ENCODE measurements at regions not wholly inside any gene's neighbourhood (a gene's known extent, or its start where the extent isn't known, plus 50 kb on each side); places are given as distances from the start of the nearest gene placed in this dataset.
A peak's percentile ranks its signal among the peaks of the same experiment; 100 is the strongest.

DNA sequence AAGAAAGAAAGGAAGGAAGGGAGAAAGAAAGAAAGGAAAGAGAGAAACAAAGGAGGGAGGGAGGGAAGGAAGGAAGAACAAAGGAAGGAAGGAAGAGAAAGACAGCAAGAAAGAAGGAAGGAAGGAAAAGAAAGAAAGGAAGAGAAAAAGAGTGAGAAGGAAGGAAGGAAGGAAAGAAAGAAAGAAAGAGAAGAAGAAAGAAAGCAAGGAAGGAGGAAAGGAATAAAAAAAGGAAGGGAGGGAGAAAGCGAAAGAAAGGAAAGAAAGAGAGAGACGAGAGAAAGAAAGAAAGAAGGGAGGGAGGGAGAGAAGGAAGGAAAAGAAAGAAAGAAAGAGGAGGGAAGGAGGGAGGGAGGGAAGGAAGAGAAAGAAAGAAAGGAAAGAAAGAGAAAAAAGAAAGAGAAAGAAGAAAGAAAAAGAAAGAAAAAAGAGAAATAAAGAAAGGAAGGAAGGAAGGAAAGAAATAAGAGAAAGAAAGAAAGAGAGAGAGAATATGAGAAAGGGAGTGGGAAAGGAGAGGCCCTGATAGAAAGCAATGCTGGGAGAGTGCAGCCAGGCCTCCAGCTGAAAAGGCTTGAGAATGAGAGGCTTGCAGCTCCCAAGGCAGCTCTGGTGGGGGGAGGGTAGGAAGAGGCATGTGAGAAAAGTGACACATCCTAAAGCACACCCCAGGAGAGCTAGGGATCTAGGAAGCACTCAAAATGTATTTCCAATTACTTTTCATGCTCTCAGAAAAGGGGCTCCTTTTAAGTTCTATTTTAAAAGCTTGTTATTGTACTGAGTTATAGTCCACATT lies 134.0 kb upstream of the ZIC3 start:
- Mint-ChIP-seq H3K4me3 (no peak overlapping the region), H3K9me3 (peaks cover 2% of the 10 kb centered on the region), H3K36me3 (ENCODE audit: low read depth) (no peaks in the 10 kb centered on the region), H3K4me1 (peaks cover 10% of the 10 kb centered on the region), H3K27me3 (peaks cover 12% of the 10 kb centered on the region), H3K27ac (no peak overlapping the region)
- ATAC-seq (ENCODE audit: low read depth) (no peak), DNase-seq (no peak)
- CTCF ChIA-PET, result no interaction called here
- TF ChIP-seq, protein P1, sequence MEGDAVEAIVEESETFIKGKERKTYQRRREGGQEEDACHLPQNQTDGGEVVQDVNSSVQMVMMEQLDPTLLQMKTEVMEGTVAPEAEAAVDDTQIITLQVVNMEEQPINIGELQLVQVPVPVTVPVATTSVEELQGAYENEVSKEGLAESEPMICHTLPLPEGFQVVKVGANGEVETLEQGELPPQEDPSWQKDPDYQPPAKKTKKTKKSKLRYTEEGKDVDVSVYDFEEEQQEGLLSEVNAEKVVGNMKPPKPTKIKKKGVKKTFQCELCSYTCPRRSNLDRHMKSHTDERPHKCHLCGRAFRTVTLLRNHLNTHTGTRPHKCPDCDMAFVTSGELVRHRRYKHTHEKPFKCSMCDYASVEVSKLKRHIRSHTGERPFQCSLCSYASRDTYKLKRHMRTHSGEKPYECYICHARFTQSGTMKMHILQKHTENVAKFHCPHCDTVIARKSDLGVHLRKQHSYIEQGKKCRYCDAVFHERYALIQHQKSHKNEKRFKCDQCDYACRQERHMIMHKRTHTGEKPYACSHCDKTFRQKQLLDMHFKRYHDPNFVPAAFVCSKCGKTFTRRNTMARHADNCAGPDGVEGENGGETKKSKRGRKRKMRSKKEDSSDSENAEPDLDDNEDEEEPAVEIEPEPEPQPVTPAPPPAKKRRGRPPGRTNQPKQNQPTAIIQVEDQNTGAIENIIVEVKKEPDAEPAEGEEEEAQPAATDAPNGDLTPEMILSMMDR (IDR thresholded peaks at IDR 0.05), result no peak
- intact Hi-C loops (cut with micrococcal nuclease), result no loop called here
- POLR2A ChIA-PET, result no interaction called here

DNA sequence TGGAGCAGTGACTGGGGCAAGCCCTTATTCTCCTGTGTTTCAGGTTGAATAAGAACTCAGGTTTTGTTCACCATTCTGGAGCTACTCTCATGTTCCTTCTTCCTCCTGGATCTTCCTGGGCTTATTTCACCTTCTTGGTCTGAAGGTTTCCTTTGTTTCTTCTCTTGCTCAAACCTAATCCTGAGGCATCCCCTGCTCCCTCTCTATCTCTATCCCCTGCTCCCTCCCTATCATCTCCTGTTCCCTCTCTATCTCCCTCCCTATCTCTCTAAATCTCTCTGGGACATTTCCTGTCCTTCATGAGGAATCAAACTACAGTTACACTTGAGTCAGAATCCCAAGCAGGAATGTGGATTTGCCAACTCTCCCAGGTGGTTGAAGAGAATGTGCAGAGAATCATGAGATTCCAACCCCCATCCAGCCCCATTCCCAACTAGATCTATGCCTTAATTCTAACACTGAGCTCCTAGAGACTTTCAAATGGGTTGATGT lies 134.9 kb upstream of the ZIC3 start:
- DNase-seq (no peak), ATAC-seq (ENCODE audit: low read depth) (no peak)
- Mint-ChIP-seq H3K27me3 (peaks cover 15% of the 10 kb centered on the region), H3K9me3 (peaks cover 2% of the 10 kb centered on the region), H3K4me1 (peaks cover 12% of the 10 kb centered on the region), H3K4me3 (no peak overlapping the region), H3K27ac (no peak overlapping the region), H3K36me3 (ENCODE audit: low read depth) (no peaks in the 10 kb centered on the region)
- ChIA-PET CTCF (no interaction called here), POLR2A (no interaction called here)
- TF ChIP-seq, protein P1 (IDR thresholded peaks at IDR 0.05), result no peak
- intact Hi-C loops (cut with micrococcal nuclease), result no loop called here

DNA sequence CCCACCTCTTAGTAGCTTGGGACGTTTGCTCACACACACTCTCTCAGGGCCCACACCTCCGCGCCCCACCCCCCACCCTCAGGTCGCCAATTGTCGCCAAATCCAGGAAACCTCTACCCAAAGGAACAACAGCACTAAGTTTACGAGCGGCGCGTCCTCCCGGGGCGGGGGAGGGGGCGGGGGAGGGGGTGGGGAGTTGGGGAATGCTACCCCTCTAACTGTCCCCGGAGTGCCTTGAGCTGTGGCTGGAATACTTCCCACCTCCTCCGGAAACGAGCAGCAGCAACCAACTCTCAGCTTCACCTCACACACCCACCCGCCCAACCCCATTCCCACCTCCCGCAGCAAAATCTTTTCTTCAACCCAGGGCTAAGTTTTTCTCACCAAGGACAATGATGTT lies 135.6 kb upstream of the ZIC3 start:
- Mint-ChIP-seq H3K27me3 (peaks cover 20% of the 10 kb centered on the region), H3K4me1 (peaks cover 12% of the 10 kb centered on the region), H3K36me3 (ENCODE audit: low read depth) (no peaks in the 10 kb centered on the region), H3K4me3 (no peak overlapping the region), H3K9me3 (no peaks in the 10 kb centered on the region), H3K27ac (no peak overlapping the region)
- ChIA-PET POLR2A (no interaction called here), CTCF (no interaction called here)
- TF ChIP-seq, protein P1 (IDR thresholded peaks at IDR 0.05), result no peak
- ATAC-seq (ENCODE audit: low read depth) (no peak), DNase-seq (no peak)
- intact Hi-C loops (cut with micrococcal nuclease), result no loop called here

DNA sequence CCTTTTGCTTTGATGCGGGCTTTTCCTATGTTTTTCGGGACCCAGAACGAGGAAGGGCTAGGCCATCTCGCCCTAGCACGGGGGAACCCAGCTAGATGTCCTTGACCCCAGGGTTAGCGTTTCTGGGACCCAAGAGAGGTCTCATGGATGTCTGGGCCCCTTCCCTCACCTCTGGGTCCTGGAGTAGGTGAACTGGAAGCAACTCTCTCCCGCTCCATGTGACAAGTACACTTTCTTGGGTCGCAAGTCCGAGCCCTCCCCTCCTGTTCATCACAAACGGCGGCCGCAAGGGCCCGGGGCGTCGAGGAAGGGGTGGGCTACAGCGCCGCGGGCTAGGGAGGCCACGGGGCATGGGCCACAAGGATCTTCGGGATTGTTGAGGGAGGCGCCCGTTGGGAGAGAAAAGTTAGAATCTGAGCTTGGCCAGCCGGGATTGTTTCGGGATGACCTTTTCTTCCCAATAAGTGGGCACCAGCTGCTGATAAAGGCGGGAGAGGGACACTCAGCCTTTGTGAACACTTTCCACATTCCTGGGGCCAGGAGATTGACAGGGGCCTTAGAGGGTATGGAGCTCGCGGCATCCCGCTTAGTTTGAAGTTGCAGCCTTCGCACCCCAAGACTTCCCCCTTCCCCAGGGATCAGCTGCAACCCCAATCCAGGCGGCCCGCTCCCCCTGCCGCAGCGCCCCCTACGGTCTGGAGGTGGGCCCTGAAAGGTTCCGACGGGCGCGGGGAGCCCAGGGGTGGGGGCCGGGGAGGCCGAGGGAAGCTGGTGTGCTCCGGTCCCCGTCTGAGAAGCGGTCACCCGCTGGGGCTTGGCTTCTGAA lies 136.9 kb upstream of the ZIC3 start:
- H3K36me3 Mint-ChIP-seq (ENCODE audit: low read depth), result no peaks in the 10 kb centered on the region
- peaks cover 12% of the 10 kb centered on the region for H3K4me1 Mint-ChIP-seq
- ATAC-seq (ENCODE audit: low read depth), result no peak
- no peak for DNase-seq
- H3K27me3 Mint-ChIP-seq, result peaks cover 24% of the 10 kb centered on the region
- peak overlapping the region; percentile 55 for H3K4me3 Mint-ChIP-seq
- intact Hi-C loops (cut with micrococcal nuclease), result loop anchor here (5.0 kb wide), 1 partner anchor 138 kb away; the partner anchor contains the start of gene ZIC3
- TF ChIP-seq, protein P1 (IDR thresholded peaks at IDR 0.05), result no peak
- H3K27ac Mint-ChIP-seq, result no peak overlapping the region
- ChIA-PET POLR2A (no interaction called here), CTCF (no interaction called here)
- no peaks in the 10 kb centered on the region for H3K9me3 Mint-ChIP-seq

DNA sequence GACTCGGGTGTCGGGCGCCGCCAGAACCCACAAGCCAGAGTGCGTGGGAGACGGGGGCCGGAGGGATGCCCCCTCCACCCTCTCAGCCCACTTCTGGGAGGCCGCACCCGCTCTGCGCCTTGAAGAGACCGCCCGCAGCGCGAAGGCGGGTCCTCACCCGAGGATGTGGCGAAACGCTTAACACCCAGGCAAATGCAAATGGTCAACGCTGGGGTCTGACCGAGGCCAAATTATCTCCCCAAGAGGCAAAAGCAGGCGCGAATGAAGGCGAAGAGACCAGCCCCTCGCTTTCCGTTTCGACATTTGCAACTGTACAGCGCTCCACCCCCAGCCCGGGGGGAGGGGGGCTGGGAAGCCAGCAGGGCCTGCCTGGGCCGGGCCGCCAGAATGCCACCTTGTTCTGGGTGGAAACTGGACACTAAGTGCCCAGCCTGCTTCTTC lies 137.7 kb upstream of the ZIC3 start:
- TF ChIP-seq, protein P1 (IDR thresholded peaks at IDR 0.05), result no peak
- ChIA-PET CTCF (no interaction called here), POLR2A (no interaction called here)
- DNase-seq, result no peak
- H3K9me3 Mint-ChIP-seq, result no peaks in the 10 kb centered on the region
- H3K36me3 Mint-ChIP-seq (ENCODE audit: low read depth), result no peaks in the 10 kb centered on the region
- H3K27ac Mint-ChIP-seq, result no peak overlapping the region
- peak overlapping the region; percentile 64 for H3K4me3 Mint-ChIP-seq
- peaks cover 12% of the 10 kb centered on the region for H3K4me1 Mint-ChIP-seq
- intact Hi-C loops (cut with micrococcal nuclease), result loop anchor here (5.0 kb wide), 1 partner anchor 139 kb away; the partner anchor contains the start of gene ZIC3
- H3K27me3 Mint-ChIP-seq, result peaks cover 26% of the 10 kb centered on the region
- ATAC-seq (ENCODE audit: low read depth), result no peak
